GM21717 (cell line): ENCODE measurements at regions not wholly inside any gene's neighbourhood (a gene's known extent, or its start where the extent isn't known, plus 50 kb on each side); places are given as distances from the start of the nearest gene placed in this dataset.

Experiments used
- ATAC-seq: cut with Tn5 transposase; IDR thresholded peaks from one replicate; pipeline ENCODE4 v1.9.1; 2021; ENCODE audit warnings: mild to moderate bottlenecking, moderate library complexity; ENCODE audit not compliant: unreplicated experiment

GRCh38 chr4:120977435-120977997 lies 55.0 kb upstream of the PRDM5 start:
- peak; percentile 86 for ATAC-seq

DNA sequence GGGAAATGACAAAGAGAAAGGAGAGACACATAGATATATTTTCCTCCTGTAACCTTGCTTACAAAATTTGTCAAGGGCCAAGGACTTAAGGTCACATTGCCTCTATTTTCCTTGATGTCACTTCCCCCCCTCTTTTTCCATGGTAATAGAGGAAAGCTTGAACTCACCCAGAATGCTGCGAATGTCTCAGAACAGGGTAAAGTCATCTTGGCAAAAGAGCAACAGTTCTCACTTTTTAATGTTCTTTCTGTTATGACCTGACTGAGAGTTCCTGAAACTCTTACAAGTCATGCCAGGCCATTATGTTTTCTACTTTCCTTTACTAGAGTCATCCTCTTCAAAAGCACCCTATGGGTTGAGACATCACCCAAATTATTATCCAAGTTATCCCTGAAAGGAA lies 50.7 kb upstream of the PRDM5 start:
- ATAC-seq: no peak
